ENCODE measurements at regions not wholly inside any gene's neighbourhood (a gene's known extent, or its start where the extent isn't known, plus 50 kb on each side); places are given as distances from the start of the nearest gene placed in this dataset.

DNA sequence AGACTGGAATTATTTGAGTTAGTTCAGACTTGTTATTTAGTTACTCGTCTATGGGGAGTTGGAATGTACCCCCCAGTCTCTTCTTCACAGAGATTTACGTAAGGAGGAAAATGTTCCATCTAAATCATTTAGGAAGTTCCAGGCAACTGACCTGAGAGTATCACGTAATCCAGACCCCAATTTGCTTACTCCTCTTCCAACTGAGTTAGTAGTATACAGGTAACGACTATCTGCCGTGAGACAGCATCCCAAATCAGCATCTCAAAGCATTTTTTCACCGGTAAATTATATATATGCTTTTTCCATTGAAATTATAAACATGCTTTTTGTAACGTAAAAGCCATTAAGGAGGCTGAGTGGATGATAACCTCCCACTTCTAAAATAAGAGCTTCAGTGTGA lies 214.3 kb upstream of the WSB1 start:
- H3K4me1 ChIP-seq, result no peaks in the 10 kb centered on the region
- no peaks in the 10 kb centered on the region for H3K27me3 ChIP-seq
- intact Hi-C loops (cut with DNase I), result loop anchor here (10.0 kb wide), 1 partner anchor 45 kb away; no protein-coding TSS in a partner anchor
- no peak for DNase-seq
- H3K36me3 ChIP-seq, result no peaks in the 10 kb centered on the region
- no peak for TF ChIP-seq EP300 (IDR thresholded peaks at IDR 0.05)
- TF ChIP-seq POLR2AphosphoS5 (IDR thresholded peaks at IDR 0.05), result no peak
- TF ChIP-seq, protein P1, sequence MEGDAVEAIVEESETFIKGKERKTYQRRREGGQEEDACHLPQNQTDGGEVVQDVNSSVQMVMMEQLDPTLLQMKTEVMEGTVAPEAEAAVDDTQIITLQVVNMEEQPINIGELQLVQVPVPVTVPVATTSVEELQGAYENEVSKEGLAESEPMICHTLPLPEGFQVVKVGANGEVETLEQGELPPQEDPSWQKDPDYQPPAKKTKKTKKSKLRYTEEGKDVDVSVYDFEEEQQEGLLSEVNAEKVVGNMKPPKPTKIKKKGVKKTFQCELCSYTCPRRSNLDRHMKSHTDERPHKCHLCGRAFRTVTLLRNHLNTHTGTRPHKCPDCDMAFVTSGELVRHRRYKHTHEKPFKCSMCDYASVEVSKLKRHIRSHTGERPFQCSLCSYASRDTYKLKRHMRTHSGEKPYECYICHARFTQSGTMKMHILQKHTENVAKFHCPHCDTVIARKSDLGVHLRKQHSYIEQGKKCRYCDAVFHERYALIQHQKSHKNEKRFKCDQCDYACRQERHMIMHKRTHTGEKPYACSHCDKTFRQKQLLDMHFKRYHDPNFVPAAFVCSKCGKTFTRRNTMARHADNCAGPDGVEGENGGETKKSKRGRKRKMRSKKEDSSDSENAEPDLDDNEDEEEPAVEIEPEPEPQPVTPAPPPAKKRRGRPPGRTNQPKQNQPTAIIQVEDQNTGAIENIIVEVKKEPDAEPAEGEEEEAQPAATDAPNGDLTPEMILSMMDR (IDR thresholded peaks at IDR 0.05), result no peak
- no peak for TF ChIP-seq POLR2A (IDR thresholded peaks at IDR 0.05)
- WGBS, 2 donors, result 53 to 58% methylated on average over 7 of the region's 7 CpGs
- H3K27ac ChIP-seq, result no peak overlapping the region
- no peak overlapping the region for H3K4me3 ChIP-seq
- no peaks in the 10 kb centered on the region for H3K9me3 ChIP-seq

DNA sequence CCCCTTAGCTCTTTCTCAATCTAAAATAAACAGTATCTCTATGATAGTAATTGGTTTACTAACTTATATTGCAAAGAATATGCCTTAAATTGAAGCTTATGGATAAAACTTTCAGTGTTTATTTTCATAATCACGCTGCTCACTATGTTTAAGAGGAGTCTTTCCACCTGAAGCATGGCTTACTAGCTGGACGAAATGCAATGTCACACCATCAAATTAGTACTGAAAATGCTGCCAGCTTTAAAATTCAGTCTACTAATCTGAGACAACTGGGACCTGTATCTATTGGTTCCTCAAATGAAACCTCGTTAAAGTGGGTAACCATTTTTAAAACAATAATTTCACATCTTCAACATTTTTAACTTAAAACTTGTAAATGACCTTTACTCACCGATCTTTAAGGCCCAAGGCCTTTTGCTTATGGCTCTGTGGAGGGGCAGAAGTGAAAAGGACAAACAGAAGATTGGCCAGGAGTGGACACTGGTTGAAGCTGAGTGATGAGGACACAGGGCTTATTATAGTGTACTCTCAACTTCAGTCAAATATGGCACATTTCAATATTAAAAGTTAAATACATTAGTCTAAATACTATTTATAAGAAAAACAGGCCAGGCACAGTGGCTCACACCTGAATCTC lies 212.8 kb upstream of the WSB1 start:
- 69 to 71% methylated on average over 4 of the region's 4 CpGs for WGBS, 2 donors
- TF ChIP-seq POLR2AphosphoS5 (IDR thresholded peaks at IDR 0.05) (no peak), POLR2A (IDR thresholded peaks at IDR 0.05) (no peak), EP300 (IDR thresholded peaks at IDR 0.05) (no peak)
- TF ChIP-seq, protein P1 (IDR thresholded peaks at IDR 0.05), result no peak
- Histone ChIP-seq H3K4me1 (no peaks in the 10 kb centered on the region), H3K27ac (no peak overlapping the region), H3K9me3 (no peaks in the 10 kb centered on the region), H3K36me3 (no peaks in the 10 kb centered on the region), H3K27me3 (no peaks in the 10 kb centered on the region), H3K4me3 (no peak overlapping the region)
- DNase-seq, result no peak
- intact Hi-C loops (cut with DNase I), result no loop called here

DNA sequence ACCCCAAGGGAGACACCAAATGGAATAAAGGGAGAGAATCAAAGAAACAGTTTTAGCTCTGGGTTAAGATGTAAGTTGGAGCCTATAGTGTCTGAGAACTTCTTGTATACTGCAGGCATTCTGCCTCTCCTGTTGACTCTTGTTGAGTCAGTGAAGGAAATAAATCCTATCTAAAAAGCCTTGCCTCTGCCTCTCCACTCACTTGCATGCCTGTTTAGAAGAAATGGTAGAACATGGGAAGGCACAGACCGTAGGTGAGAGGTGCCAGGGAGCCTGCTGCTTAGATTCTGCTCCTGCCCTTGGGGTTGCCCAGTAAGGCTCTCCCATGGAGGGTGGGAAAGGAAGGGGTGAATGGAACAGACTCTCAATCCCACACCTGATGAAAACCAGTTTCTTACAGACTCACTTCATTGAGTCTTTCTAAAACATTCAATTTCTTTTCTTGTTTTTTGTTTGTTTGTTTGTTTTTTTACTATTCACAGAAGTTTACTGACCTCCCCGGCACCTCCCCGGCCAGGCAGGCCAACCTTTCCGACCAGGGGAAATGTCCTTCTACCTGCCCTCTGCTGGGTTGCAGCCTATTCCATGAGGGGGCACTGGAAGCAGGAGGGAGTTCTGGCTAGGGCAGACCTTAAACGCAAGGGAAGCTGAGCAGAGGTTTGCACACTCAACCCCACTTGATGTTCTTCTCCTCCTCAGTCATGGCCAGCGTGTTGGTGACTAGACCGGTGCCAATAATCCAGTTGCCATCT lies 211.7 kb upstream of the WSB1 start:
- TF ChIP-seq POLR2AphosphoS5 (IDR thresholded peaks at IDR 0.05) (no peak), POLR2A (IDR thresholded peaks at IDR 0.05) (no peak), EP300 (IDR thresholded peaks at IDR 0.05) (no peak)
- TF ChIP-seq, protein P1 (IDR thresholded peaks at IDR 0.05), result no peak
- H3K27me3 ChIP-seq, result no peaks in the 10 kb centered on the region
- H3K27ac ChIP-seq, result no peak overlapping the region
- no peak overlapping the region for H3K4me3 ChIP-seq
- WGBS, 2 donors, result 79 to 84% methylated on average over 7 of the region's 7 CpGs
- no peak for DNase-seq
- intact Hi-C loops (cut with DNase I), result no loop called here
- no peaks in the 10 kb centered on the region for H3K36me3 ChIP-seq
- no peaks in the 10 kb centered on the region for H3K9me3 ChIP-seq
- H3K4me1 ChIP-seq, result no peaks in the 10 kb centered on the region

DNA sequence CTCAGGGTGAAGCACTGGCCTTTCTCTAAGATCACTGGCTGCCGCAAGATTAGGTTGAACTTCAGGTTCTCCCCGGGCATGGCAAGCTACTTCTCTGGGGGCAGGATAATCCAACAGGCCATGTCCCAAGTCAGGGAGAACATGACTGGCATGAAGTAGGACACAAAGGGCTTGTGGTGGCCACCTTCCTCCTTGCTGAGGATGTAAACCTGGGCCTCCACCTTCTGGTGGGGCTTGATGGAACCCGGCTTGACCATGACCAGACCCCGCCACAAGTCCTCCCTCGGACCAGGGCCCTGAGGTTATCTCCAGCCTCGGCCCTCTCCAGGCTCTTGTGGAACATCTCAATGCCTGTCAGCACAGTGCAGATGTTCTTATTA lies 211.1 kb upstream of the WSB1 start:
- Histone ChIP-seq H3K27me3 (no peaks in the 10 kb centered on the region), H3K9me3 (no peaks in the 10 kb centered on the region), H3K4me1 (no peaks in the 10 kb centered on the region), H3K4me3 (no peak overlapping the region), H3K27ac (no peak overlapping the region), H3K36me3 (no peaks in the 10 kb centered on the region)
- TF ChIP-seq POLR2AphosphoS5 (IDR thresholded peaks at IDR 0.05) (no peak), EP300 (IDR thresholded peaks at IDR 0.05) (no peak), POLR2A (IDR thresholded peaks at IDR 0.05) (no peak)
- TF ChIP-seq, protein P1 (IDR thresholded peaks at IDR 0.05), result no peak
- no peak for DNase-seq
- WGBS, 2 donors, result 86 to 91% methylated on average over 6 of the region's 6 CpGs
- intact Hi-C loops (cut with DNase I), result no loop called here

Measured in sigmoid colon (tissue), 6 donors.